HG03159 (cell line): ENCODE measurements at regions not wholly inside any gene's neighbourhood (a gene's known extent, or its start where the extent isn't known, plus 50 kb on each side); places are given as distances from the start of the nearest gene placed in this dataset.

Experiments
- ATAC-seq: cut with Tn5 transposase; IDR thresholded peaks from one replicate; pipeline ENCODE4 v1.9.1; 2021; ENCODE audit warnings: mild to moderate bottlenecking, moderate library complexity; ENCODE audit not compliant: unreplicated experiment

DNA sequence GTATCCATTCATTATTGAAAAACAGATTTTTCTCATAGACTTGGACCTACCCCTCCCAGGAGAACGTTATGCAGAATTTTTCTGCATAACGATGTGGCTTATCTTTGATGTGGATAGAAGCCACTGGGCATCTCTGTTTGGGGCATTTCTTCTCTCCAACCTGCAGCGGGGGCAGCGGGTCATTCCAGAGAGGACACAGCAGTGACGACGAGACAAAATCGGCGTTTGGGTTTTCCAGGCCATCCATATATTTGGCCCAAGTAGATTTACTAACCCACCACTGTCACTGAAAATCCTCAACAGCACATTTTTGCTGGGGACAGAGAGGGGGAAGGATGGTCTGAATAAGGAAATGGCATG is 299.3 kb upstream of the PITRM1 start:
- ATAC-seq = no peak

- ATAC-seq = no peak
Observed at GRCh38 chr10:3471472-3471871, 298.9 kb upstream of the PITRM1 start.

- ATAC-seq = no peak
Observed at GRCh38 chr10:3470191-3470590, 297.6 kb upstream of the PITRM1 start.

- no peak for ATAC-seq
Observed at GRCh38 chr10:3469639-3470020, 297.0 kb upstream of the PITRM1 start.

GRCh38 chr10:3468919-3469638 is 296.5 kb upstream of the PITRM1 start:
- no peak for ATAC-seq

DNA sequence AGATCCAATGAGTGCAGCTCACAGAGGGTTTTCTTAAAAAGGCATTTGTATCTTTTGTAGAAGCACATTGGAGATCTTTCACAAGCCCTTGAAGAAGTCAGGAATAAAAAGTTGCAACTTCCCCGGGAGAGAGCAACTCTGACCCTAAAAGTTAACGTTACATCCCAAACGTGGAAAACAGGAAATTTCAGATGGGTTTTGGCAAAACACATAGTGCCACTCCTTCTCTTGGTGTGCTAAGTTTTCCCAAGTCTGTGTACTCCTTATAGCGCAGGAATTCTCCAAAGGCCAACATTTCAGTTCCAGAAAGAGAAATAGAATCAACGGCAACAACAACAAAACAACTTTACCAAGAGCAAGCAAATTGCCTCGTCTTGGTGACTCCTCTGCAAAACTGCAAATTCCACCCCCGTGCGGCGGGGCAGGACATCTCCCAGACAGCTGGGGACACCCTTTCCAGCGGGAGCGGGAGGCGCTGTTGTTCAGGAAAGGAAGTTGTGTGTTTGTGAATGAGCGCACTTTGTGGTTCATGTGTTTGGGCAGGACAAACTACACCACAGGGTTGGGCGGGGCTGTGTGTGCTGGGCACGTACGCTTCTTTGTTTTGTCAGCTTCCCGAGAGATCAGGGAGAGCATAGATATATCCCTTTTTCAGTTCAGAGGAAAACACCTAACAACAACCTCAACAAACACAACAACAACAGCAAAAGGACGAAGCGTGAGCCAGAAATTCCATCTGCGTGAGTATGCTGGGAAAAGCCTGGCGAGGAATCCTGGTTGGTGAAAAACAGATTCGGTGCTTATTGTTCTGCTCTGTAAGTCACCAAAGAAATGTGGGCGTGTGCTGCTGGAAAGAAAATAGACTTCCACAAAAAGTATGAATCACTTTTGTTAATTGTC is 294.7 kb upstream of the PITRM1 start:
- ATAC-seq = no peak

DNA sequence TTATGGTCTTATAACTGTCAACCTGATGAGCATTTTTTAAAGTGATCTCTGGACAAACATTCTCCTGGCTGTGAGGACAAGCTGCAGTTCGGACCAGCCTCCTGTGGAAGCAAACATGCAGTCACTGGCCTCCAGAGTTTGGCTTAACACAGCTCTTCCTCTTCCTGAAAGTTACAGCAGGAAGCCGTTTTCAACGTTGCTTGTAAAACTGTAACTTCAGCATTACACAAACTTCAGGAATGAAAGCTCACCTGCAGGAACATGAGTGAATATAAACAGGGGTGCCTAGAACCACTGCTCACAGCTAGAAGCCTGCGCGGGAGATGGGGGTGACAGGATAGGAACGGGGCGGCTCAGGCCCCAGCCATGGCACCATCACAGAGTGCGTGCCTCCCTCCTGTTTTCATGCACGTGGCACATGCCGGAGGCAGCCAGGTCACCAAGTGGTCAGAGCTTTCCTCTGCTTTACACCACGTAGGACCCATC is 292.9 kb upstream of the PITRM1 start:
- no peak for ATAC-seq

DNA sequence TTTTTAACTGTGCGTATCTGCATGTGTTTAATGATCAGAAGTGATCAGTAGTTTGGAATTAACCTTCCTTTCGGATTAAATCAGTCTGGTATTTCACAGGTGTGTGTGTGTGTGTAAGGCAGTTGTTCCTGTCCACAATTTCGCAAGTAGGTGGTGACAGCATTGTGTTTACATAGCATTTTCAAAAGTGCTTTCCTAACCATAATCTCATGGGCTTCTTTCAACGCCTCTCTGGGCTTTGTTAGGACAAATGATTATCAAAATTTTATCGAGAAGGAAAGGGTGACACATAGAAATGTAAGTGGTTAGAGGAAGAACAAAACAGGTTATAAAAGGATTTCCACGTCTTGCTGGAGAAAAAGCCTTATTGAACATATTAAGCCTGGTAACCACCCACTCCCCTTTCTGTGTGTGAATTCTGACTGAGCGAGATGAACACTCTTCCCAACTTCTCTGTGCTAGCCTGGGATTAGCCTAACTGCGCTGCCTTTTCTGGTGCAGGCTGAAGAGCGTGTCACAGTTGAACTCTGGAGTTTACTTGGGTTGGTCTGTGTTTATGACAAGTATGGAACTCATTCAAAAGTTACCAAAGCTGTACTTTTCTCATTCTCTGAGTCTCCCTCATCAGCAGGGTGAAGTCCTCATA is 292.3 kb upstream of the PITRM1 start:
- ATAC-seq = no peak

GRCh38 chr10:3460420-3461128 is 288.0 kb upstream of the PITRM1 start:
- no peak for ATAC-seq

DNA sequence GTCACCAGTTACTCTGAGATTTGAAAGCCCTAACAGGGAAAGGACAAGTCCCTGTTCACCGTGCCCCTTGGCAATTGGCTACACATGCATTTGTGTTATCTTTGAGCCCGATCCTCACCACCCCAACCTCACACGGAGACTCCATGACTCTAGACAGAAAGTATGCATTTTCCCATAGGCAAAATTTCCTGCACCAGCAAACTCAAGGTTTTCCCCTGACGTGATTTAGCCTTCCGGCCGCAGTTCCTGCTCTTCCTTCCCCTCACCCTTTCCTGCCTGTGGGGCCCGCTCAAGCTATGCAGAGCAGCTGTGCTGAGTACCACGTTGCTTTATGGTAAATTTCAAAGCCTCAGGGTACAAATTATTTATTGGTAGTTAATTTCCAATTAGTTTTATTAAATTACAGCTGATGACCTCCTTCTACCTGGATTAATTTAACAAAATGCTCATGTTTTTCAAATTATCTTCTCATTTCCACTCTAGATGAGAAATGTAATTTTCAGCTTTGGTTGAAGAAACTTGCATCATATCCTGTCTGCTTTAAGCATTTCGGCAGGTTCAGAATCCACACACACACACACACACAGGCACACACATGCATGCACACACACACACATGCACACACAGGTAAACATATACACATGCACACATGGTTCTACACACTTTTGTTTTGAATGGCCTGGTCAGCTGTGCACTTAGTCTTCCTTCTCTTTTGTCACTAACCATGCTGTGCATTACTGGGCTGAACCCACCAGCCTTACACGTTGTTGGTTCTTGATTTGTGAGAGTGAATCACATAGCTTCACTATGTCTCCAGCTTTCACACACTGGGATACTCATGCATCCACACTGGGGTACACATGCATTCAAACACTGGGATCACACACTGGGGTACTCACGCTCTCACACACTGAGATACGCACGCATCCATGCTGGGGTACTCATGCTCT is 283.1 kb upstream of the PITRM1 start:
- no peak for ATAC-seq

DNA sequence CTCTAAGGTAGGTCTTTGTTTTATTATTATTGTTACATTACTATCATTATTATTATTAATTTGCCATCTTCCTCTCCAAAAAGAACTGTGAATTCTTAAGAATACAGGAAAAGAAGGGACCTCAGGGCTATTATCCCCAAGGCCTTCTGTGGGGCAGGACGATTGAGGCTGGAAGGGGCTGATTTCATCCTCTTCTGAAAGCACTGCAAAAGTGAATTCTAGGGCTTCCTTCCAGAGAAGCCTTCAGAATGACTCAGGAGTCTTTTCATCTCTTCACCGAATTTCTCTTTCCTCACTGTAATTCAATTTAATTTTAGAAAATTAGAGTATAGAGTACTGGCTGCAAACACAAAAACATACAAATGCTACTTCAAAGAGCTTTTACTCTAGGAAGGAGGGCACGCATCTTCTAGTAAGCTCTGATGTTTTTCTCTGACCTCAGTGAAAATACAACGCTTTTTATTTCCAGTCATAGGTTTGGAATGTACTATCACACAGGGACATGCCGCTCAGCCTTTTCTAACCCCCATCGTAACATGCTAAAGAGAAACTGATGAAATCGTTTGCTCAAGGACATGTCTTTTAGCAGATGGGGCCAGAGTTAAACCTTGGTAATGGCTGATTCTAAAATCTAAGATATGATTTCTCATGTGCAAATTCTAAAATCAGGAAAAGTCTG is 280.2 kb upstream of the PITRM1 start:
- ATAC-seq = no peak

DNA sequence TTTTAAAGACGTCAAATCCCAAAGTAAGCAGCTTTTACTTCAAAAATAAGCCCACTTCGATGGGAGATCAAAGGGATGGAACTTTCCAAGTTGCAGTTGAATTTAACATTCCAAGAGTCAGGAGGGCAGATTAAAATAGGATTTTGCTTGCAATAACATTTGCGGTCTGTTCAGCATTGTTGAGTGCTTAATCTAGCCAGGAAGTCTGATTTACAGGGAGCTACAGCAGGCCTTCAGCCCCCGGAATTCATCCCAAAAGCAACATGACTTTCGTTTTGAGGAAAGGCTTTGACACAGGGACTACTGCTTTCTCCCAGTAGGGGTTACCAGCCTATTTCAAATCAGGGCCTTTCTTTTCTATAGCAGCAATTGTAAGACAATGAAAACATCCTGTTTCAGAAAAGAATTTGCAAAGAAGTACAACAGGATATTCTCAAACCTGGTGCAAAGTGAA is 279.6 kb upstream of the PITRM1 start:
- ATAC-seq = no peak

DNA sequence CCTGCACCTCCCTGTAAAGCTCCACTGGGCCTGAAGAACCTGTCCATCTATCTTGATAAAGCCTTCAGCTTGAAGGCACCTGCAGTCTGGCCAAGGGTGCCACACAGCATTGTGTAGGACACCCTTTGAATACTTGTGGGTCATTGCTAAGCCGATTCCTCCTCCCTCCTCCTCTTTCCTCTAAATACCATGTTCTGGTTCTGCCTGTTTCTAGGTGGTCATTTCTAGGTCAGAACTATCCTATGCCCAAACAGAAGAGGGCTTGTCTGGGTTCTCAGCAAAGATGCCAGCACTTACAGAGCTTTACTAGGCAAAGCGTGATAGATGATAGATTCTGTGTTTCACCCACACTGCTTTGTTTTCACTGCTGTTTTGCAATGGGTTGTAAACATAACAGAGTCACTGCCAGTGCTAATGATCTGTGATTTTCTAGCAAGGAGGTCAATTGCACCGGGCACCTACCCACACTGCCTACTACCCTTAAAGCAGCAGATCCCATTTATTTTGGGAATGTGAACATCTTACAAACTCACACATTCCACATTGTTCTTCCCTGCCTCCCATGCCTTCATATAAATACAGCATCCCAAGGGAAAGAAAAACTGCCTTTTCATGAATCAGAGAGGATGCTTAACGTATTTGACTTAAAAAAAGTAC is 279.1 kb upstream of the PITRM1 start:
- ATAC-seq = no peak

DNA sequence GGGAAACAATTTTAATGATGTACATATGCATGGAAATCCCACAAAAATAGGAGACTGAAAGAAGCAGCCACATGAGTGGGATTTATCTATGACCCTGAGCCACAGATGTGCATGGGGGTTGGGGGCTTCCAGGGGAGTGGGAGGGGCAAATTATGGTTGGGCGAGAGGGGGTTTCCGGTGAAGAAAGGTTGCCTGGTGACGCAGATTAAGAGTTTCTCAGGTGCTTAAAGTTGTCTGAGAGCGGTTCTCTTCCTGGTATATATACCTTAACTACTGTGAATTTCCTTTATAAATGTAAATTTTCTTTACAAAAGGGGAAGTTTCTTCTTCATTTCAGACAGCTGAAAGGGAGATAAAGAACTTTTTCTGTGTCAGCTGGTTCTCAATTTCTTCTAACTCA is 273.6 kb upstream of the PITRM1 start:
- no peak for ATAC-seq

DNA sequence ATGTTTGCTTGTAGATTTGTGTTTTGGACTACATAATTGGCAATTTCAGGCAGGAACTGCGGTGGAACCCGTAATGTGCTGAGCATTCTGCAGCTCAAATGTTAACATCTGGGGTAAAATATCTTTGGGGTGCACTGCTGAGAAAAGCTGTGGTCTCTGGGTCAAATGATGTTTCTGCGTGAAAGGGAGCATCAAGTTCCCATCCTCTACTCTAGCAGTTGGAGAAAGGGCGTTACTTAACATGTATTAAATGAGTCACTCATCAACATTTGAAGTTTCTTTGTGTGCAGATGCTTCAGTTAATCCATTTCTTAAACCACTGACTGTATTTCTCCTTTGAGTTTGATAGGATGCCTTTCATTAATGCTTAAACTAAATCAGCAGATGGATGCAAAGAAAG is 273.1 kb upstream of the PITRM1 start:
- no peak for ATAC-seq

- no peak for ATAC-seq
Observed at GRCh38 chr10:3442451-3442990, 269.9 kb upstream of the PITRM1 start.

DNA sequence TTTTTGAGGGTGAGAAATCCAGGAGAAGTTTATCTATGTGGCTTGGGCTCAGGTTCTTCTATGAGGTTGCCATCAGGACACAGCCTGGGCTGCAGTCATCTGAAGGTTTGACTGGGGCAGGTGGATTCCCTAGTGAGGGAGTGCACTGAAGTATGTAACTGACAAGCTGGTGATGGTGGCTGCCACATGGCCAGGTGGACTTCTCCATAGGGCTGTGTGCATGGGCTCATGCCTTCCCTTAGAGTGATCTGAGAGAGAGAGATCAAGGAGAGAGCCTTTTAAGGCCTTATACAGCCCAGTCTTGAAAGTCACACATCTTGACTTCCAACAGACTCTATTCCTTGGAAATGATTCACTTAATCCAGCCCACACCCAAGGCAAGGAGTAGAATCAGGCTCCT is 266.6 kb upstream of the PITRM1 start:
- ATAC-seq = no peak

- ATAC-seq = no peak
Observed at GRCh38 chr10:3438606-3439005, 266.0 kb upstream of the PITRM1 start.

DNA sequence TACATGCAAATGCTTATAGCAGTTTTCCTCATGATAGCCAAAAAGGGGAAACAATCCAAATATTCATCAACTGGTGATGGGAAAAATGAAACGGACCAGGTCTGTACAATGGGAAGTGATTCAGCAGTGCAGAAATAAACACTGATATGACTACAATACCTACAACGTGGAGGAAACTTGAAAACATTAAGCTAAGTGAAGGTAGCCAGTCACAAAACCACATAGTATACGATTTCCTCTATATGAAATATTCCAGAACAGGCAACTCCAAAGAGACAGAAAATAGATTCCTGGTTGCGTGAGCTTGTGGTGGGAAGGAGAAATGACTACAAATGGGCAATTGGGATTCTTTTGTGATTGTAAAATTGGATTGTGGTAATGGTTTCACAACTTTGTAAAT is 263.1 kb upstream of the PITRM1 start:
- no peak for ATAC-seq
